ENCODE measurements at regions not wholly inside any gene's neighbourhood (a gene's known extent, or its start where the extent isn't known, plus 50 kb on each side); places are given as distances from the start of the nearest gene placed in this dataset.

DNA sequence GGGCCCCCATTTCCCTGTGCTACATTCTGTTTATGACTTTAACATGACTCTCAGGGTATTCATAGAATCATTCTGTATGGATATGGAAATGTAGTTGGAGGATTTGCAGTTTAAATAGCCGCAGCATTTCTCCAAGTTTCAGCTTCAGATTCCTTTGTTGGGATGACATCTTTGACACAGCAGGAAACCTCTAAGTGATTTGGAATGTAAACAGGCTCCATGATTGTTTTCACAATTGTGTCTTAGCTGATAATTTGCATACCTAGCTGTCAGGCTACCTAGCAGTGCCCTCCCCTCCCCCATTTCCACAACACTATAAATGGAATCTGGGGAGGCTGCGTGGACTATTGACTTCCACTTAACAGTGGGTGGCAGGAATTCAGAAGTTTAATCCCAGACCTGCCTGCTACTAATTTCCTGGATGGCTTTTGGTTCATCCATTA, 290.2 kb downstream of the HLX start:
- 33 to 58% methylated on average over 2 of the region's 2 CpGs for WGBS, 2 donors
- DNase-seq: peak in 1 of 2 donors; percentile 8
- TF ChIP-seq POLR2A (IDR thresholded peaks at IDR 0.05): no peak
- TF ChIP-seq, protein P1, sequence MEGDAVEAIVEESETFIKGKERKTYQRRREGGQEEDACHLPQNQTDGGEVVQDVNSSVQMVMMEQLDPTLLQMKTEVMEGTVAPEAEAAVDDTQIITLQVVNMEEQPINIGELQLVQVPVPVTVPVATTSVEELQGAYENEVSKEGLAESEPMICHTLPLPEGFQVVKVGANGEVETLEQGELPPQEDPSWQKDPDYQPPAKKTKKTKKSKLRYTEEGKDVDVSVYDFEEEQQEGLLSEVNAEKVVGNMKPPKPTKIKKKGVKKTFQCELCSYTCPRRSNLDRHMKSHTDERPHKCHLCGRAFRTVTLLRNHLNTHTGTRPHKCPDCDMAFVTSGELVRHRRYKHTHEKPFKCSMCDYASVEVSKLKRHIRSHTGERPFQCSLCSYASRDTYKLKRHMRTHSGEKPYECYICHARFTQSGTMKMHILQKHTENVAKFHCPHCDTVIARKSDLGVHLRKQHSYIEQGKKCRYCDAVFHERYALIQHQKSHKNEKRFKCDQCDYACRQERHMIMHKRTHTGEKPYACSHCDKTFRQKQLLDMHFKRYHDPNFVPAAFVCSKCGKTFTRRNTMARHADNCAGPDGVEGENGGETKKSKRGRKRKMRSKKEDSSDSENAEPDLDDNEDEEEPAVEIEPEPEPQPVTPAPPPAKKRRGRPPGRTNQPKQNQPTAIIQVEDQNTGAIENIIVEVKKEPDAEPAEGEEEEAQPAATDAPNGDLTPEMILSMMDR (IDR thresholded peaks at IDR 0.05): no peak

DNA sequence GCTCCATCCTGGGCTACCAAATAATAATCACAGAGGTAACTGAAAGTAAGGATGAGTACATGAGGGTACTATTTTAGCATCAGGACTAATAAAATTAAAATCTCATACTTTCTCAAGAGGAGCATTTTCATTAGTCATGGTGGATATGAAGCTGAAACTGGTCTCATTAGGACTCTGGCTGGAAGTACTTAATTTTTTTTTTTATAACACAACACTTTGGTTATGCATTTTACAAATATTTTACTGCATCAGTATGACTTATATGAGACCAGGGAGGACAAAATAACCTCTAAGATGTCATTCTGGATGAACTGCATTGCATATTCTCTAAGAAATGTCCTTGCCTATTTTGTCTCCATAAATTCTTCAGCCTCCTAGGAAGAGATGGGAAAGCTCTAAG, 290.9 kb downstream of the HLX start:
- intact Hi-C loops (cut with DNase I): no loop called here
- no peak for DNase-seq
- Histone ChIP-seq H3K27me3 (no peaks in the 10 kb centered on the region), H3K27ac (no peak overlapping the region), H3K9me3 (no peaks in the 10 kb centered on the region), H3K4me3 (replicated peaks in 1 of 3) (no peak overlapping the region), H3K36me3 (no peaks in the 10 kb centered on the region), H3K4me1 (no peaks in the 10 kb centered on the region)
- TF ChIP-seq, protein P1 (IDR thresholded peaks at IDR 0.05): no peak
- no peak for TF ChIP-seq POLR2A (IDR thresholded peaks at IDR 0.05)

More for the DNA sequence above, 290.2 kb downstream of the HLX start:
- Histone ChIP-seq H3K36me3 (no peaks in the 10 kb centered on the region), H3K27ac (no peak overlapping the region), H3K4me3 (replicated peaks in 1 of 3) (no peak overlapping the region), H3K27me3 (no peaks in the 10 kb centered on the region), H3K9me3 (no peaks in the 10 kb centered on the region), H3K4me1 (no peaks in the 10 kb centered on the region)
- intact Hi-C loops (cut with DNase I): no loop called here

DNA sequence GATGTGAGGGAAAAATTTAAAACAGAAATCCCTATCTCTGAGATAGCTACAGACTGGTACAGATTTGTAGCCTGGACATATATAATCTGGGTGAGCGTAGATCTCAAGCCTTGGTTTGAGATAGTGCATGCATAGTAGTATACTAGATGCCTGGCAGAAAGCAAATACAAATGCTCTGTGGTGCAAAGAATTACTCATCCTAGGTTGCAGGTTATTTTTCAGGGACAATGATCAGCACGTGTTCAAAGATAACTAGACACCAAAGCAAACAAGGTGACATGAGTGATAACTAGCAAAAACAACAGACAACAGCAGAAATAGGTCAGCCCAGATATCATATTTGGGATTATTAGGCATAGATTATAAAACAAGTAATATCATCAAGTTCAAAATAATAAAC, 292.5 kb downstream of the HLX start:
- H3K36me3 ChIP-seq: no peaks in the 10 kb centered on the region
- no peaks in the 10 kb centered on the region for H3K9me3 ChIP-seq
- intact Hi-C loops (cut with DNase I): no loop called here
- WGBS, 2 donors: 87 to 92% methylated on average over 2 of the region's 2 CpGs
- no peak overlapping the region for H3K27ac ChIP-seq
- no peak overlapping the region for H3K4me3 ChIP-seq (replicated peaks in 1 of 3)
- no peaks in the 10 kb centered on the region for H3K4me1 ChIP-seq
- TF ChIP-seq, protein P1 (IDR thresholded peaks at IDR 0.05): no peak
- TF ChIP-seq POLR2A (IDR thresholded peaks at IDR 0.05): no peak
- no peak for DNase-seq
- H3K27me3 ChIP-seq: no peaks in the 10 kb centered on the region

DNA sequence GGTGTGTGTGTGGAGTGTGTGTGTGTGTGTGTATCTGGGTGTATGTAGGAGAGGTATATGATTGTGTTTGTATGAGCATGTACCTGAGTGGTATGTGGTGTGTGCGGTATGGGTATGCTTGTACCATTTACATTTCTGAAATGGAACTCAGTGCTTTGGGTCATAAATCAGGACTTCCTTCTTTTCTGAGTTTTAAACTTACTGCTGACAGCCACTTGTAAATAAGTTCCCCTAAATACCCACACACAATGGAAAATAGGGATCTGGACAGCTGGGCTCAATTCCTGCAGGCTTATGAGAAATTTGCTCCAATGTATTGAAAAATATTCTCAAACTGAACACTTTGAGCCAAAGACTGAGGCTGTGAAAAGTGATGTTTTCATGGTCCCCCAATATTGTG, 293.6 kb downstream of the HLX start:
- Histone ChIP-seq H3K27me3 (no peaks in the 10 kb centered on the region), H3K4me1 (no peaks in the 10 kb centered on the region)
- intact Hi-C loops (cut with DNase I): no loop called here

DNA sequence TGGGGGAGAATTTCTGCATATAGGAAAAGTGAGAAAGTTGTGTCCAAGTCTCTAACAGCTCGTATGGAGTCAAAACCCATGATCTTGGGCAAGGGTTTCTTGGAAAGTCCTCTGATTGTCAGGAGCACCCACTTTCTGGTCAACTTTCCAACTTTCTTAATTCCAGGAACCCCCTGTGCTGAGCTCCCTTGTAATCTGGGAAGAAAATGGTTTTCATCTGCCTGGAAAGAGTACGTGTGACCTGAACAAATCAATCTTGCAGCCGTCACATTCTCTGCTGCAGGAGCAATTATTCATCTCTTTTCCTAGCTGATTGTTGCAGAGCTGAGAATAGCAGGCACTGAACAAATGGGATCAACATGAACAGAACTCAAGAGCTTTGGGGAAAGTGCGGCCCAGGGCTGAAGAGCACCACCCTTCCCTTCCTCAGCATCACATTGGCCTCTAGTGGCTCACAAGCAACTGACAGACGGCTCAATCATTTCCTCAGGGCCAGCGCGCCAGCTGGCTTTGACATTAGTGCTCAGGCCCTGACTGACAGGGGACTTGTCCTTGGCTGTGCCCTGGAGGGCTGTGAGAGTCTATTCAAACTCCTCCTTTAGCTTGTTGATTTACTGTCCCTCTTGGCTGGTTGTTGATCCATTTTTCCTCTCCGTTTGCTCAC, 295.2 kb downstream of the HLX start:
- Histone ChIP-seq H3K4me1 (no peaks in the 10 kb centered on the region), H3K4me3 (replicated peaks in 1 of 3) (no peak overlapping the region), H3K9me3 (no peaks in the 10 kb centered on the region), H3K27ac (no peak overlapping the region), H3K36me3 (no peaks in the 10 kb centered on the region), H3K27me3 (no peaks in the 10 kb centered on the region)
- 55 to 59% methylated on average over 8 of the region's 8 CpGs for WGBS, 2 donors
- intact Hi-C loops (cut with DNase I): no loop called here
- no peak for TF ChIP-seq POLR2A (IDR thresholded peaks at IDR 0.05)
- TF ChIP-seq, protein P1 (IDR thresholded peaks at IDR 0.05): no peak
- DNase-seq: peak in 1 of 2 donors; percentile 3

More for the DNA sequence above, 293.6 kb downstream of the HLX start:
- DNase-seq: no peak
- no peaks in the 10 kb centered on the region for H3K36me3 ChIP-seq
- TF ChIP-seq POLR2A (IDR thresholded peaks at IDR 0.05): no peak
- TF ChIP-seq, protein P1 (IDR thresholded peaks at IDR 0.05): no peak
- H3K9me3 ChIP-seq: no peaks in the 10 kb centered on the region
- H3K4me3 ChIP-seq (replicated peaks in 1 of 3): no peak overlapping the region
- no peak overlapping the region for H3K27ac ChIP-seq
- 94 to 96% methylated on average over 1 of the region's 1 CpG for WGBS, 2 donors

Data from thyroid gland (tissue), 4 donors.